T-helper 1 cell (primary cell): ENCODE measurements at regions not wholly inside any gene's neighbourhood (a gene's known extent, or its start where the extent isn't known, plus 50 kb on each side); places are given as distances from the start of the nearest gene placed in this dataset.

ENCODE experiments used
- DNase-seq, 5 donors: peaks; one replicate each; pipeline ENCODE4 v3.0.0-alpha.2; 2012 to 2020

GRCh38 chr21:40901691-40902090 lies 54.7 kb upstream of the DSCAM start:
- DNase-seq, result no peak

GRCh38 chr21:40902299-40902698 lies 55.3 kb upstream of the DSCAM start:
- no peak for DNase-seq

- DNase-seq, result no peak
Measured at GRCh38 chr21:40902993-40903392, 56.0 kb upstream of the DSCAM start.

GRCh38 chr21:40905251-40905650 lies 58.3 kb upstream of the DSCAM start:
- DNase-seq, result no peak

DNA sequence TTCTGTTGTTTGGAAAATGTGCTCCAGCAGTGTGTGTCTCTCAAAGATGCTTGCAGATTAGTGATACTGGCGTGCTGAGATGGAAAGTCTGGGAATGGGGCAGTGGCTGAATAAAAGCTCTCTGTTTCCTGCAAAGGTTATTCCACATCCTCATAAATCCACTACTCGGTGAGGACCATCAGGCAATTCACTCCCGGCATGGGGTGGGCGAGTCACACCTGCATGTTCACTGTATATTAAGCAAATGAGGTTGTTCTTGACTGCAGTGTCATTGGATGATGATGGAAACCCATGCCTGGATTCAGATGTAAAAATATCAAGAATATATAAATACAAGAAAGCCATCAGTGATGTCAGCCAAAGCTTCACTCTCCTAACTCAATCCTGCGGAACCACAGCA lies 65.4 kb upstream of the DSCAM start:
- no peak for DNase-seq

DNA sequence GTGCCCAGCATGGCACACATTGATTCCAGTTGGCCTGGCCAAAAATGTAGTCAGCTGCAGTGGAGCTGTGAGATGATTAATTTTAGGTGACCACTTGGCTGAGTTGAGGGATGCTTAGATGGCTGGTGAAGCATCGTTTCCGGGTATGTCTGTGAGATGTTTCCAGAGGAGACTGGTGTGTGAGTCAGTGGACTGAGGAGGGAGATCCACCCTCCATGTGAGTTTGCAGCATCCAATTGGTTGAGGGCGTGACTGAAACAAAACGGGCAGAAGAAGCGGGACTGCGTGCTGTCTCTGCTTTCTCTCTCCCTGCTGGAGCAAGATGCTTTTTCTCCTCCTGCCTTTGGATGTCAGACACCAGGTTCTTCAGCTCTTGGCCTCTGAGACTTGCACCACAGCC lies 68.2 kb upstream of the DSCAM start:
- no peak for DNase-seq

GRCh38 chr21:40923407-40923806 lies 76.4 kb upstream of the DSCAM start:
- DNase-seq, result no peak

GRCh38 chr21:40923901-40924300 lies 76.9 kb upstream of the DSCAM start:
- no peak for DNase-seq

- DNase-seq, result no peak
Measured at GRCh38 chr21:40924641-40925040, 77.7 kb upstream of the DSCAM start.

DNA sequence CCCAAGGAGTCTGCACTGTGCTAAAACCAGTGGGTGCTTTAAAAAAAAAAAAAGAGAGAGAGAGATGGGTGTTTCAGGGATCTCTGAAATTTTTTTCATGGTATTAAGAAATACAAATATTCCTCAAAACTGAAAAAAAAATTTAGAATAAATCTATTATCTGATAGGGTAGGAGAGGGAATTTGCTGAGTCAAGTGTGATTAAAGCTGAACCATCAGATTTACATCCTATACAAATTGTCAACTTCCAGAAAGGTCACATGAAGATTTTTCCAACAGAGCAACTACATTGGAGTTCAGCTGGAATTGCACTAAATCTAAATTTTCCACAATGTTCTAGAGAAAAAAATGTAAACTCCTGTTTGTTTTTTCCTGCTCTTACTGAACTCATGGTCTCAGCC lies 79.3 kb upstream of the DSCAM start:
- DNase-seq, result no peak

GRCh38 chr21:40929833-40930232 lies 82.9 kb upstream of the DSCAM start:
- DNase-seq, result no peak

- no peak for DNase-seq
Measured at GRCh38 chr21:40931197-40931596, 84.2 kb upstream of the DSCAM start.

DNA sequence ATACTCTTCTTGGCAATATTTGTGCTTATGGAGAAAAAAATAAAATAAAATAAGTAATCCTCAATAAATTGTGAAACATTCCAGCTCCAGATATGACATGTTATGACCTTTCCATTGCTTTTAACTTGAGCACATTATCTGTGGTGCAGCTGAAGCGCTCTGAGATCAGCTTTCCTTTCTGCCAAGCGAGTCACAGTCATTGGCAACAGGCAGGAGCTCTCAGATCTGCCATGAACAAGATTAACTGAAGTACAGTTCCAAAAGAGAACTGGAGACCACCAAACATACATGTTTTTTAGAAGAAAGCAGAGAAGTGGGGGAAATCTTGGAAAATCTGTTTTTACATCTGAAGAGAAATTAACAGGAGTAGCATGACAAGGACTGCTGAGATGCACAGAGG lies 89.2 kb upstream of the DSCAM start:
- no peak for DNase-seq

DNA sequence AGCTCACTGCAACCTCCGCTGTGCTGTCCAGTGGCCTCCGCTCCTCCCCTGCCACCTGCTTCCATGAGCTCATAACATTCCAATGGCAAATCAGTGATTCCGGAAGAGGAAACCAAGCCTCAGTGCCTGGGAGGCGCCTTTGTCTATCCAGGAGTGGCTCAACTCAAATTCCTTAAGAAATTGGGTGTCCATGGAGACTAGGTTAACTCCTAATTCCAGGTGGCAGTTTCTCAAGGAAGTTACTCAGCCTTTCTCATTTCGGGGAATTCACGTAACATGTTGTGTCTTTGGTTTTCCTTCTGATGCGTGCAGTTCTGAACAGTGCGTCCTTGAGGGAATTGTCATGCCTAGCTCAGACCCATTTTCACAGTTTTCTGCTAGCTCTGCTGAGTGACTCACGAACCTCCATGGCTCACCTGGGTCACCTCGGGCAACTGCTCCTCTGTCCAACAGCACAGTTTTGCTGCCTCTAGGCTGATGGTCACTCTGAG lies 89.9 kb upstream of the DSCAM start:
- DNase-seq, result no peak

GRCh38 chr21:40938078-40938477 lies 91.1 kb upstream of the DSCAM start:
- no peak for DNase-seq

DNA sequence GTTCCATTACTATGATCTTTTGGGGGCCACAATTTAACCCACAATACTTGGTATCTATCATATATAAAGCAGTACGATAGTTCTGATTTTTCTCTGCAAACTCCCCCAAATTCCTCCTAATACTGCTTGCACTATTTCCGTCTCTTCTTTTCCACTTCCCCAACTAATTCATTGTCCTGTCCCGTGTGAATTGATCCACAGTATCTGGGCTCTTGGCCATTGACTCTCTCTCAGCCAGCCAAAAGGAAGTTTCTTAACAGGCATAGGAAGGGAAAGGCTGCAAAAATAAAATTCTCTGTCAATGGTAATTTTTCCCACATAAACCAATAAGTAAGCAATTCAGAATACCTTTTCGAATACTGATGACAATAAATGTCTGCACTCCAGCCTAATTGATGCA lies 91.7 kb upstream of the DSCAM start:
- DNase-seq, result no peak

DNA sequence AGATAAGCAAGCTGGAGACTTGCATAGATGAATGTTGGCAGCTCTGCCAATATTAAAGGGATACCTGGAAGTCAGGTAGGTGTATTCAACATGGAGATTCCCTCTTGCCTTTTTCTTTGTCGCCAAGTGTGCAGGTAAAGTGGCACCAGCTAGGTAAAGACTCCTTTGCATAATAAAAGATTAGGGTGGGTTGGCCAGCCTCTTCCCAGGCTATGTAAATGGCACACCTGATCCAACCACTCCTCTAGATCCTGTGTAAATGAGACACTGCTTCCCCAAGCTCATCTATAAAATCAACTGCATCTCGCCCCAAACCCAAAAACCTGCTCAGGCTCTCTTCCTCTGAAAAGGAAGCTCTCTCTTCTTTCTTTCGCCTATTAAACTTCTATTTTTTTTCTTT lies 100.8 kb upstream of the DSCAM start:
- DNase-seq, result no peak

- no peak for DNase-seq
Measured at GRCh38 chr21:40950970-40951369, 104.0 kb upstream of the DSCAM start.

DNA sequence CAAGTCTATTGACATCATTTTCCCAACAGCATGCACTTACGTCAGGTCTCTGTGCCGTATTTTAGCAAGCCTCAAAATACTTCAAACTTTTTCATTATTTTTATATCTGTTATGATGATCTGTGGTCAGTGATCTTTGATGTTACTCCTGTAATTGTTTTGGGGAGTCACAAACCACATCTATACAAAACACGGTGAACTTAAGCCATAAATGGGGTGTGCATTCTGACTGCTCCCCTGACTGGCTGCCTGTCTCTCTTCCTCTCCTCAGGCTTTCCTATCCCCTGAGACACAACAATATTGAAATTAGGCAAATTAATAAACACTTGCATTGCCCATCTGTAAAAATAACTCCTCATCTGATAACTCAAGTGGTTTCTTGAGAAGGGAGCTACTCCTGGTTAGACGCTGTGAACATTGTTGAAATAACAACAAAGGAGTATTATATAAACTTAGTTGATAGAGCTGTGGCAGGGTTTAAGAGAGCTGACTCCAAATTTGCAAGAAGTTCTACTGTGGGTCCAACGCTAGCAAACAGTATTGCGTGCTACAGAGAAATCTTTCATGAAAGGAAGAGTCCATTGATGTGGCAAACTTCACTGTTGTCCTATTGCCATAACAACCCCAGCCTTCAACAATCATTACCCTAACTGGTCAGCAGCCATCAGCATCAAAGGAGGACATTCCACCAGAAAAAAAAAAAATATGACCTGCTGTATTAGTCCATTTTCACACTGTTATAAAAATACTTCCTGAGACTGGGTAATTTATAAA lies 105.8 kb upstream of the DSCAM start:
- DNase-seq, result no peak

GRCh38 chr21:40964691-40965090 lies 117.7 kb upstream of the DSCAM start:
- DNase-seq, result no peak

DNA sequence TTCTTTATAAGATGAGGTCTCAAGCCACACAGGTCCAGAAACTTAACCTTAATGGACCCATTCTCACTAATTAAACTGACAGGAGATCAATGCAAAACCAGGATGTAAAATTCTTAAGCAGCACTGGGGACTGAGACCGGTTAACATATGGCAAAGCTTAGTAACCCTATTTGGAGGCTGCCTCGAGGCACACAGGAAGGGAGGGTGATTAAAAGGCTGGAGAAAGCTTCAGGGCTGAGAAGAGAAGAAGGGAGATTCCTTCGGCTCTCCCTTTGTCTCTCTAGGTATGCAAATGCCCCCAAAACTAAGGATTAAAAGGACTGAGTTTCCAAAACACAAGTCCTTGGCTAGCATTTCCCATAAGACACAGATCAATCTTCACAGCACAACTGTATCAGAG lies 120.8 kb upstream of the DSCAM start:
- DNase-seq, result no peak

GRCh38 chr21:40972151-40972550 lies 125.2 kb upstream of the DSCAM start:
- DNase-seq, result no peak

GRCh38 chr21:40976198-40977109 lies 129.5 kb upstream of the DSCAM start:
- no peak for DNase-seq

DNA sequence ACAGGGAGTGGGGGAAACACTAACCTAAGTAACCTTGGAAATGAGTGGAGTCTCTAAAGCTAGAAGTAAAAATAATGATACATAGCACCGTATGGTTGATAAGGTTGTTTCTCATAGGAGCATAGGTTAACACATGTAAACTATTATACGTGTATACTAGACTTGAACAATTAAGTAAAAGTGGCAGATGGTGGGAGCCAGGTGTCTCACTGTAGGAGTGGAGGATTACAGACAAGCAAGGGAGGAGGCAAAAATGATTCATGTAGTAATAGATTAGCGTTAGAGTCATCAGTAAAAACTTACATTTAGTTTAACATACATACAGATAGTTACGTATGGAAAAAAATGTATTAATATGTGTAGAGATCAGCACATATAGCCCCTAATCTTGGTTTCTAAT lies 138.4 kb upstream of the DSCAM start:
- DNase-seq, result no peak
